DOHH2 (cell line): ENCODE measurements at regions not wholly inside any gene's neighbourhood (a gene's known extent, or its start where the extent isn't known, plus 50 kb on each side); places are given as distances from the start of the nearest gene placed in this dataset.

ENCODE experiments used
- H3F3A ChIP-seq: fragments of 200-600 bp; sonication (generic), shearing (Covaris generic); 2 replicates; pipeline ENCODE4 v1.6.0; 2016; ENCODE audit warnings: antibody characterized with exemption, mild to moderate bottlenecking; ENCODE audit not compliant: control insufficient read depth, insufficient read depth
- H3K27ac ChIP-seq: fragments of 200-600 bp; sonication (generic); 2 replicates; pipeline ENCODE4 v1.5.1; 2014; ENCODE audit warnings: low read depth, mild to moderate bottlenecking, low read length, moderate library complexity
- H3K27me3 ChIP-seq: fragments of 200-600 bp; sonication (generic); 2 replicates; pipeline ENCODE4 v1.6.1; 2014; ENCODE audit warnings: mild to moderate bottlenecking, low read length, mixed read lengths; ENCODE audit not compliant: control insufficient read depth
- H3K36me3 ChIP-seq: fragments of 200-600 bp; sonication (generic); 2 replicates; pipeline ENCODE4 v1.6.1; 2014; ENCODE audit warnings: mild to moderate bottlenecking, low read length, moderate library complexity, mixed read lengths; ENCODE audit not compliant: control insufficient read depth
- H3K4me1 ChIP-seq: fragments of 200-600 bp; sonication (generic); 2 replicates; pipeline ENCODE4 v1.6.1; 2014; ENCODE audit warnings: mild to moderate bottlenecking, low read length, mixed read lengths; ENCODE audit not compliant: control insufficient read depth
- H3K4me2 ChIP-seq: fragments of 200-600 bp; sonication (generic); 2 replicates; pipeline ENCODE4 v1.6.0; 2014; ENCODE audit warnings: mild to moderate bottlenecking, low read length, moderate library complexity
- H3K4me3 ChIP-seq: fragments of 200-600 bp; sonication (generic); 2 replicates; pipeline ENCODE4 v1.5.1; 2014; ENCODE audit warnings: mild to moderate bottlenecking, low read length, mixed read lengths
- H3K79me2 ChIP-seq: fragments of 200-600 bp; sonication (generic); 2 replicates; pipeline ENCODE4 v1.6.1; 2014; ENCODE audit warnings: mild to moderate bottlenecking, low read length, mixed read lengths; ENCODE audit not compliant: control insufficient read depth
- H3K9me2 ChIP-seq: fragments of 200-600 bp; sonication (generic); replicated peaks from 2 replicates; pipeline ENCODE4 v1.6.1; 2014; ENCODE audit warnings: mild to moderate bottlenecking, low read length, mixed read lengths; ENCODE audit not compliant: control insufficient read depth
- H3K9me3 ChIP-seq: fragments of 200-600 bp; sonication (generic); 2 replicates; pipeline ENCODE4 v1.6.1; 2014; ENCODE audit warnings: antibody characterized with exemption, low read length, mixed read lengths; ENCODE audit not compliant: control insufficient read depth, insufficient read depth
- H4K20me1 ChIP-seq: fragments of 200-600 bp; sonication (generic); 2 replicates; pipeline ENCODE4 v1.6.0; 2014; ENCODE audit warnings: low read depth, mild to moderate bottlenecking, antibody characterized with exemption, low read length, moderate library complexity; ENCODE audit not compliant: control insufficient read depth, insufficient read depth
- CTCF ChIP-seq: fragments of 200-600 bp; sonication (generic); IDR thresholded peaks from one replicate; pipeline ENCODE4 v1.5.1; 2014; ENCODE audit warnings: antibody characterized with exemption, mild to moderate bottlenecking, low read depth, low read length; ENCODE audit not compliant: poor library complexity, severe bottlenecking
- EZH2phosphoT487 ChIP-seq: fragments of 200-600 bp; sonication (generic); IDR thresholded peaks from 2 replicates; pipeline ENCODE4 v1.6.1; 2017; ENCODE audit warnings: borderline replicate concordance, mild to moderate bottlenecking, antibody characterized with exemption, low read length, moderate library complexity, mixed read lengths

DNA sequence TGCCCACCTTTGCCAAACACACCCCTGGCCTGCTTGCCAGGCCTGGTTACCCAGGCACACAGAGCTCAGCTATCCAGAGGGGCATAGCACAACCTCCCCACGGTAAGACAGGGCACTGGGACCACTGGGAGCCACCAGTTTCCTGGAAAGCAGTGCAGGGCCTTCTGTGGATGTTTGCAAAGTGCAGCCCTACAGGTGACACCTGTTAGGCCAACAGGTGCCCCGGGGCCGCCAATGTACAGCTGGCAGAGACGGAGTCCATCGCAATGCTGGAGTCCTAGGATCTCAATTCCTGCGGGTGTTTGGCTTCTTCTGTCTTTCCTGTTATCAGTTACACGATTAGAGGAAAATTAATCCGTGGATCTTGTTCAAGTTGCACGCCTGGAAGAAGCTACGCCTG, 94.9 kb downstream of the NPTX2 start:
- H3K9me2 ChIP-seq = no peaks in the 10 kb centered on the region
- no peaks in the 10 kb centered on the region for H3K36me3 ChIP-seq
- no peak overlapping the region for H3K4me2 ChIP-seq
- no peaks in the 10 kb centered on the region for H3K27me3 ChIP-seq
- no peaks in the 10 kb centered on the region for H3F3A ChIP-seq
- no peak for TF ChIP-seq EZH2phosphoT487
- no peak for TF ChIP-seq CTCF
- H3K4me3 ChIP-seq = no peak overlapping the region
- no peaks in the 10 kb centered on the region for H3K79me2 ChIP-seq
- H4K20me1 ChIP-seq = no peaks in the 10 kb centered on the region
- no peak overlapping the region for H3K27ac ChIP-seq
- no peaks in the 10 kb centered on the region for H3K9me3 ChIP-seq
- H3K4me1 ChIP-seq = peaks cover 17% of the 10 kb centered on the region

GRCh38 chr7:98713165-98713810, 96.2 kb downstream of the NPTX2 start:
- peak overlapping the region; percentile 25 for H3K4me2 ChIP-seq
- no peaks in the 10 kb centered on the region for H3K27me3 ChIP-seq
- H3K9me2 ChIP-seq = no peaks in the 10 kb centered on the region

DNA sequence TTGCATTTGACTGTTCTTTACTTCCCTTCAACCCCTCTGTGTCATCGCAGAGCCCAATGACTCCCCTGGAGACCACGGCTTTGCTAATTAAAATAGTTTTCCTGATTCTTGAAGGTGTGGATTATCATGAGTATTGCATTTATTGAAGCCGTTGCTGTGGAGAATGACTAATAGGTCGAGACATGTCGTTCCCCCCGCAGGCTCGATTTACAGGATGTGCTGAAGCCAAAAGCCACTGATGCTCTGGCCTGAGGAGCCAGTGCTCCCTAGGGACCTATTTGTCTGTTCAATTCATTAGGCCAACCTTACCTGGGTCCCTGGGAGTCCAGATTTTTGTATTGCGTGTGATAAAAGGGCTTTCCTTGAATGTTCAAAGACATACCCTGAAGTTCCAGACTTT, 102.3 kb downstream of the NPTX2 start:
- no peaks in the 10 kb centered on the region for H3K27me3 ChIP-seq
- no peaks in the 10 kb centered on the region for H3K36me3 ChIP-seq
- no peaks in the 10 kb centered on the region for H3F3A ChIP-seq
- no peak overlapping the region for H3K4me3 ChIP-seq
- peaks cover under 1% of the 10 kb centered on the region; the same call in 1 of the 2 replicates for H3K4me1 ChIP-seq
- TF ChIP-seq EZH2phosphoT487 = no peak
- TF ChIP-seq CTCF = no peak
- no peak overlapping the region for H3K4me2 ChIP-seq
- H4K20me1 ChIP-seq = no peaks in the 10 kb centered on the region
- no peaks in the 10 kb centered on the region for H3K9me2 ChIP-seq
- no peaks in the 10 kb centered on the region for H3K79me2 ChIP-seq
- no peaks in the 10 kb centered on the region for H3K9me3 ChIP-seq
- no peak overlapping the region for H3K27ac ChIP-seq

More at GRCh38 chr7:98713165-98713810, 96.2 kb downstream of the NPTX2 start:
- Histone ChIP-seq H3K4me1 (peaks cover 17% of the 10 kb centered on the region), H3K36me3 (no peaks in the 10 kb centered on the region), H3K4me3 (no peak overlapping the region), H3K79me2 (no peaks in the 10 kb centered on the region), H4K20me1 (no peaks in the 10 kb centered on the region), H3K27ac (no peak overlapping the region), H3K9me3 (no peaks in the 10 kb centered on the region), H3F3A (no peaks in the 10 kb centered on the region)
- no peak for TF ChIP-seq EZH2phosphoT487
- TF ChIP-seq CTCF = no peak
